ENCODE measurements at regions not wholly inside any gene's neighbourhood (a gene's known extent, or its start where the extent isn't known, plus 50 kb on each side); places are given as distances from the start of the nearest gene placed in this dataset.

GRCh38 chrX:39516427-39516841 lies 581.3 kb downstream of the BCOR start:
- DNase-seq (ENCODE audit: extremely low read depth in 1 of 2, low read depth in 1 of 2): no peak

- no peak for DNase-seq (ENCODE audit: extremely low read depth in 1 of 2, low read depth in 1 of 2)
These were observed 579.2 kb downstream of the BCOR start for GRCh38 chrX:39518476-39519029.

GRCh38 chrX:39519030-39519488 lies 578.7 kb downstream of the BCOR start:
- DNase-seq (ENCODE audit: extremely low read depth in 1 of 2, low read depth in 1 of 2): no peak

- no peak for DNase-seq (ENCODE audit: extremely low read depth in 1 of 2, low read depth in 1 of 2)
These were observed 578.0 kb downstream of the BCOR start for GRCh38 chrX:39519566-39520301.

GRCh38 chrX:39525758-39526157 lies 572.0 kb downstream of the BCOR start:
- no peak for DNase-seq (ENCODE audit: extremely low read depth in 1 of 2, low read depth in 1 of 2)

- no peak for DNase-seq (ENCODE audit: extremely low read depth in 1 of 2, low read depth in 1 of 2)
These were observed 570.7 kb downstream of the BCOR start for GRCh38 chrX:39527025-39527424.

GRCh38 chrX:39528161-39528916 lies 569.4 kb downstream of the BCOR start:
- DNase-seq (ENCODE audit: extremely low read depth in 1 of 2, low read depth in 1 of 2): no peak

GRCh38 chrX:39532761-39533160 lies 565.0 kb downstream of the BCOR start:
- no peak for DNase-seq (ENCODE audit: extremely low read depth in 1 of 2, low read depth in 1 of 2)

- no peak for DNase-seq (ENCODE audit: extremely low read depth in 1 of 2, low read depth in 1 of 2)
These were observed 562.8 kb downstream of the BCOR start for GRCh38 chrX:39534949-39535348.

- DNase-seq (ENCODE audit: extremely low read depth in 1 of 2, low read depth in 1 of 2): no peak
These were observed 561.5 kb downstream of the BCOR start for GRCh38 chrX:39536211-39536610.

- no peak for DNase-seq (ENCODE audit: extremely low read depth in 1 of 2, low read depth in 1 of 2)
These were observed 555.9 kb downstream of the BCOR start for GRCh38 chrX:39541881-39542280.

GRCh38 chrX:39542316-39542715 lies 555.4 kb downstream of the BCOR start:
- no peak for DNase-seq (ENCODE audit: extremely low read depth in 1 of 2, low read depth in 1 of 2)

- no peak for DNase-seq (ENCODE audit: extremely low read depth in 1 of 2, low read depth in 1 of 2)
These were observed 546.9 kb downstream of the BCOR start for GRCh38 chrX:39550795-39551361.

- no peak for DNase-seq (ENCODE audit: extremely low read depth in 1 of 2, low read depth in 1 of 2)
These were observed 546.0 kb downstream of the BCOR start for GRCh38 chrX:39551762-39552161.

- no peak for DNase-seq (ENCODE audit: extremely low read depth in 1 of 2, low read depth in 1 of 2)
These were observed 542.3 kb downstream of the BCOR start for GRCh38 chrX:39555431-39555830.

- DNase-seq (ENCODE audit: extremely low read depth in 1 of 2, low read depth in 1 of 2): no peak
These were observed 541.7 kb downstream of the BCOR start for GRCh38 chrX:39556056-39556455.

GRCh38 chrX:39559229-39559628 lies 538.5 kb downstream of the BCOR start:
- no peak for DNase-seq (ENCODE audit: extremely low read depth in 1 of 2, low read depth in 1 of 2)

GRCh38 chrX:39560271-39560670 lies 537.5 kb downstream of the BCOR start:
- no peak for DNase-seq (ENCODE audit: extremely low read depth in 1 of 2, low read depth in 1 of 2)

GRCh38 chrX:39563178-39563577 lies 534.6 kb downstream of the BCOR start:
- no peak for DNase-seq (ENCODE audit: extremely low read depth in 1 of 2, low read depth in 1 of 2)

GRCh38 chrX:39564751-39565150 lies 533.0 kb downstream of the BCOR start:
- no peak for DNase-seq (ENCODE audit: extremely low read depth in 1 of 2, low read depth in 1 of 2)

GRCh38 chrX:39574178-39574577 lies 523.6 kb downstream of the BCOR start:
- no peak for DNase-seq (ENCODE audit: extremely low read depth in 1 of 2, low read depth in 1 of 2)

Measured in stimulated activated CD8-positive, alpha-beta memory T cell treated with anti-CD3 and anti-CD28 coated beads, Interleukin-7, amount 100 ng/mL, for 48 hours (primary cell).